WERI-Rb-1 (cell line): ENCODE measurements at regions not wholly inside any gene's neighbourhood (a gene's known extent, or its start where the extent isn't known, plus 50 kb on each side); places are given as distances from the start of the nearest gene placed in this dataset.

ENCODE experiments used
- DNase-seq: peaks from one replicate; pipeline ENCODE4 v3.0.0-alpha.2; 2020
- H3K27ac ChIP-seq: fragments of 250-450 bp; sonication (Bioruptor Pico); 2 replicates; pipeline ENCODE4 v1.5.1; 2020; ENCODE audit warnings: mild to moderate bottlenecking, moderate library complexity
- H3K27me3 ChIP-seq: fragments of 250-450 bp; sonication (Bioruptor Pico); 2 replicates; pipeline ENCODE4 v1.5.1; 2021; ENCODE audit warnings: mild to moderate bottlenecking, low read depth, moderate library complexity; ENCODE audit not compliant: insufficient read depth, severe bottlenecking
- H3K36me3 ChIP-seq: fragments of 250-450 bp; sonication (Bioruptor Pico); 2 replicates; pipeline ENCODE4 v1.5.1; 2020; ENCODE audit warnings: mild to moderate bottlenecking, moderate library complexity
- H3K4me3 ChIP-seq: 2 replicates; pipeline ENCODE4 v1.5.1; 2011; ENCODE audit warnings: low read depth, mild to moderate bottlenecking, control low read depth, low read length
- H3K9me3 ChIP-seq: fragments of 250-450 bp; sonication (Bioruptor Pico); 2 replicates; pipeline ENCODE4 v1.5.1; 2021; ENCODE audit warnings: mild to moderate bottlenecking, moderate library complexity; ENCODE audit not compliant: severe bottlenecking
- CTCF ChIP-seq: IDR thresholded peaks from 2 replicates; pipeline ENCODE4 v1.5.1; 2011; ENCODE audit warnings: low read depth, mild to moderate bottlenecking, control low read depth, inconsistent platforms, low read length

- H3K36me3 ChIP-seq, result no peaks in the 10 kb centered on the region
- no peaks in the 10 kb centered on the region for H3K9me3 ChIP-seq
- no peak for TF ChIP-seq CTCF
- no peaks in the 10 kb centered on the region for H3K27me3 ChIP-seq
- H3K27ac ChIP-seq, result no peak overlapping the region
- no peak for DNase-seq
- H3K4me3 ChIP-seq, result no peak overlapping the region
Observed at GRCh38 chr2:33835911-33836310, 236.8 kb upstream of the FAM98A start.

- TF ChIP-seq CTCF, result no peak
- H3K4me3 ChIP-seq, result no peak overlapping the region
- no peaks in the 10 kb centered on the region for H3K9me3 ChIP-seq
- H3K36me3 ChIP-seq, result no peaks in the 10 kb centered on the region
- no peak overlapping the region for H3K27ac ChIP-seq
- DNase-seq, result no peak
- H3K27me3 ChIP-seq, result no peaks in the 10 kb centered on the region
Observed at GRCh38 chr2:33822964-33823363, 223.9 kb upstream of the FAM98A start.

- DNase-seq, result no peak
- Histone ChIP-seq H3K27me3 (no peaks in the 10 kb centered on the region), H3K36me3 (no peaks in the 10 kb centered on the region), H3K27ac (no peak overlapping the region), H3K9me3 (no peaks in the 10 kb centered on the region), H3K4me3 (no peak overlapping the region)
- no peak for TF ChIP-seq CTCF
Observed at GRCh38 chr2:33812707-33813106, 213.6 kb upstream of the FAM98A start.

GRCh38 chr2:33810046-33810835, 211.1 kb upstream of the FAM98A start:
- Histone ChIP-seq H3K27me3 (no peaks in the 10 kb centered on the region), H3K36me3 (no peaks in the 10 kb centered on the region), H3K27ac (no peak overlapping the region), H3K4me3 (no peak overlapping the region), H3K9me3 (no peaks in the 10 kb centered on the region)
- TF ChIP-seq CTCF, result no peak
- DNase-seq, result no peak

- H3K27ac ChIP-seq, result no peak overlapping the region
- no peak for DNase-seq
Observed at GRCh38 chr2:33806041-33806440, 206.9 kb upstream of the FAM98A start.

More at GRCh38 chr2:33806041-33806440, 206.9 kb upstream of the FAM98A start:
- no peaks in the 10 kb centered on the region for H3K27me3 ChIP-seq
- no peaks in the 10 kb centered on the region for H3K9me3 ChIP-seq
- no peak overlapping the region for H3K4me3 ChIP-seq
- no peaks in the 10 kb centered on the region for H3K36me3 ChIP-seq
- no peak for TF ChIP-seq CTCF
